Testis (tissue), 2 donors: ENCODE measurements at regions not wholly inside any gene's neighbourhood (a gene's known extent, or its start where the extent isn't known, plus 50 kb on each side); places are given as distances from the start of the nearest gene placed in this dataset.

Experiments
- POLR2A ChIP-seq: fragments of 450-650 bp; IDR thresholded peaks from one replicate; pipeline ENCODE4 v1.6.1; 2017; ENCODE audit warnings: antibody characterized with exemption, mild to moderate bottlenecking, moderate library complexity
- TF ChIP-seq, protein P1 (sequence below), 3 experiments: fragments of 450-650 bp in 2 of 3; fragments of 200-600 bp in 1 of 3; sonication (generic) in 1 of 3; IDR thresholded peaks; one replicate each; pipeline ENCODE4 v1.5.1; 2016 to 2019; ENCODE audit warnings: antibody characterized with exemption in 3 of 3, mild to moderate bottlenecking in 2 of 3, moderate library complexity in 1 of 3

DNA sequence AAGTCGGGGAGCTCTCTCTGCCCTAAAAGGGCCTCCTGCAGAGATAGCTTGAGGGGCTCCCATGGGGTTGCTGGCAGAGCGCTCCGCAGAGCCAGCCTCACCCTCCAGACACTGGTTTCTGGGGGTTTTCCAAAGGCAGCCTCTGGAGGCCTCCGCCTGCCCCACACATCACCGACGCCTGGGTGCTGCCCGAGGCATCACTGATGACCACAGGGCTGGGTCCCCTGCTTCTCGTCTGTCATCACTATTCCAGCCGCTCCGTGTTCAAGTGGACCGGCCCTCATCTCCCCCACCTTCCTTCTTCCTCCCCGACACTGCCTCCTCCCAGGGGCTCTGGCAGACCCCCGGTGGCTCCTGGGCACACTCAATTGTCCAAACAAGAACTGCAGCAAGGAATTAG, 64.1 kb upstream of the IRX4 start:
- TF ChIP-seq, protein P1, sequence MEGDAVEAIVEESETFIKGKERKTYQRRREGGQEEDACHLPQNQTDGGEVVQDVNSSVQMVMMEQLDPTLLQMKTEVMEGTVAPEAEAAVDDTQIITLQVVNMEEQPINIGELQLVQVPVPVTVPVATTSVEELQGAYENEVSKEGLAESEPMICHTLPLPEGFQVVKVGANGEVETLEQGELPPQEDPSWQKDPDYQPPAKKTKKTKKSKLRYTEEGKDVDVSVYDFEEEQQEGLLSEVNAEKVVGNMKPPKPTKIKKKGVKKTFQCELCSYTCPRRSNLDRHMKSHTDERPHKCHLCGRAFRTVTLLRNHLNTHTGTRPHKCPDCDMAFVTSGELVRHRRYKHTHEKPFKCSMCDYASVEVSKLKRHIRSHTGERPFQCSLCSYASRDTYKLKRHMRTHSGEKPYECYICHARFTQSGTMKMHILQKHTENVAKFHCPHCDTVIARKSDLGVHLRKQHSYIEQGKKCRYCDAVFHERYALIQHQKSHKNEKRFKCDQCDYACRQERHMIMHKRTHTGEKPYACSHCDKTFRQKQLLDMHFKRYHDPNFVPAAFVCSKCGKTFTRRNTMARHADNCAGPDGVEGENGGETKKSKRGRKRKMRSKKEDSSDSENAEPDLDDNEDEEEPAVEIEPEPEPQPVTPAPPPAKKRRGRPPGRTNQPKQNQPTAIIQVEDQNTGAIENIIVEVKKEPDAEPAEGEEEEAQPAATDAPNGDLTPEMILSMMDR (IDR thresholded peaks at IDR 0.05), result no peak
- TF ChIP-seq POLR2A, result no peak
